BE2C (cell line): ENCODE measurements at regions not wholly inside any gene's neighbourhood (a gene's known extent, or its start where the extent isn't known, plus 50 kb on each side); places are given as distances from the start of the nearest gene placed in this dataset.

ENCODE experiments used
- DNase-seq: peaks from one replicate; pipeline ENCODE4 v3.0.0-alpha.2; 2020
- H3K27me3 ChIP-seq: fragments of 250-450 bp; sonication (Bioruptor Pico); 2 replicates; pipeline ENCODE4 v1.5.1; 2020; ENCODE audit warnings: mild to moderate bottlenecking
- H3K36me3 ChIP-seq: fragments of 250-450 bp; sonication (Bioruptor Pico); 2 replicates; pipeline ENCODE4 v1.5.1; 2020; ENCODE audit warnings: mild to moderate bottlenecking
- H3K4me1 ChIP-seq: fragments of 250-450 bp; sonication (Bioruptor Pico); 2 replicates; pipeline ENCODE4 v1.5.1; 2020
- H3K4me3 ChIP-seq: 2 replicates; pipeline ENCODE4 v1.5.1; 2011; ENCODE audit warnings: low read depth, low read length
- H3K9me3 ChIP-seq: fragments of 250-450 bp; sonication (Bioruptor Pico); 2 replicates; pipeline ENCODE4 v1.5.1; 2020
- TF ChIP-seq, protein P1 (sequence below): IDR thresholded peaks from 2 replicates; pipeline ENCODE4 v1.5.1; 2012; ENCODE audit warnings: mild to moderate bottlenecking, low read depth, low read length

DNA sequence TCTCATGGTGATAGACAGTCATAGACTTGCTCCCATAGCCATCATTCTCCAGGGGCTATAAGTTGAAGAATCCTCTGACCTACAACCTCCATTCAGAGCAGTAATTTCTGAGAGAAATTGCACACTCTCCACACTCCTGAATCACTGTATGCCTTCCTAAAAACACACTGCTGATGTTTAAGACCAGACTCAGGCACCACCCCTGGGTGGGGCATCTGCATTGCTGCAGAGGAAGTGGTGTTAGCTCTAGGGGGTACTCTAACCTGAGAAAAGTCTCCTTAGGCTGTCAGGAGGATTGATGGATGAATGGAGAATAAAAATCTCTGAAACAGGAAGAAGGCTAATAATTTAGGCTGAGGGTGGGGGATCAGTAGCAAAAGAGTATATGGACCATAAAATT is 436.1 kb downstream of the DAD1 start:
- Histone ChIP-seq H3K27me3 (no peaks in the 10 kb centered on the region), H3K9me3 (no peaks in the 10 kb centered on the region), H3K4me3 (no peak overlapping the region), H3K36me3 (no peaks in the 10 kb centered on the region), H3K4me1 (no peaks in the 10 kb centered on the region)
- TF ChIP-seq, protein P1, sequence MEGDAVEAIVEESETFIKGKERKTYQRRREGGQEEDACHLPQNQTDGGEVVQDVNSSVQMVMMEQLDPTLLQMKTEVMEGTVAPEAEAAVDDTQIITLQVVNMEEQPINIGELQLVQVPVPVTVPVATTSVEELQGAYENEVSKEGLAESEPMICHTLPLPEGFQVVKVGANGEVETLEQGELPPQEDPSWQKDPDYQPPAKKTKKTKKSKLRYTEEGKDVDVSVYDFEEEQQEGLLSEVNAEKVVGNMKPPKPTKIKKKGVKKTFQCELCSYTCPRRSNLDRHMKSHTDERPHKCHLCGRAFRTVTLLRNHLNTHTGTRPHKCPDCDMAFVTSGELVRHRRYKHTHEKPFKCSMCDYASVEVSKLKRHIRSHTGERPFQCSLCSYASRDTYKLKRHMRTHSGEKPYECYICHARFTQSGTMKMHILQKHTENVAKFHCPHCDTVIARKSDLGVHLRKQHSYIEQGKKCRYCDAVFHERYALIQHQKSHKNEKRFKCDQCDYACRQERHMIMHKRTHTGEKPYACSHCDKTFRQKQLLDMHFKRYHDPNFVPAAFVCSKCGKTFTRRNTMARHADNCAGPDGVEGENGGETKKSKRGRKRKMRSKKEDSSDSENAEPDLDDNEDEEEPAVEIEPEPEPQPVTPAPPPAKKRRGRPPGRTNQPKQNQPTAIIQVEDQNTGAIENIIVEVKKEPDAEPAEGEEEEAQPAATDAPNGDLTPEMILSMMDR, result no peak
- no peak for DNase-seq

DNA sequence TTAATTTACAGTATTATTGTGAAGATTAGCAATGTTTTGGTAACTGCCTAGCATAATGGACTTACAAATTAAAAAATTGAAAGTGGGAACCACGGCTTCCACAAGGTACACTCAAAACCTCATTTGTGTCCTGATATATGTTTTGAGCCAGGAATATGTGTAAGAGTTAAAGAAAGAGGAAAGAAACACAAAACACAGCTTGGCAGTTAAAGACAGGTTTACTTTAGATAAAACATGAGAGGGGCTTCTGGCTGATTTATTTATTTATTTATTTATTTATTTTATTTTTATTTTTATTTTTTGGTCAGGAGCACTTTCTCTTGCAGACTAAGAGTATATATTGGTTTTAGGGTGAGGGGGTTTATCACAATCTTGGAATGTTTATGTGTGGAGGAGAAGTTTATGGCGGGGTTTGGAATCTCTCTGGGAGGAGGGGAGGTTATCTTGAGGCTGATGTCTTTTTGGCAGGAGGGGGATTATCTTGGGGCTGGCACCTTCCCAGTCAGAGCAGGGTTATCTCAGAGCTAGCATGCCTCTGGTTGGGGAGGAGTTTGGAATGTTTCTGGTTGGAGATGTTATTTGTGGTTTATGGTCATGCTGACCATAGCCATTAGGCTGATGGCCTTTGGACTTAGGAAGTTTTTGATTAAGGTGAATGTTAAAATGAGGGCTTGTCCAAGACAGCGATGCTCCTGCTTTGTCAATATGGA is 436.7 kb downstream of the DAD1 start:
- Histone ChIP-seq H3K36me3 (no peaks in the 10 kb centered on the region), H3K4me3 (no peak overlapping the region), H3K9me3 (no peaks in the 10 kb centered on the region), H3K27me3 (no peaks in the 10 kb centered on the region), H3K4me1 (no peaks in the 10 kb centered on the region)
- TF ChIP-seq, protein P1, result no peak
- DNase-seq, result no peak

DNA sequence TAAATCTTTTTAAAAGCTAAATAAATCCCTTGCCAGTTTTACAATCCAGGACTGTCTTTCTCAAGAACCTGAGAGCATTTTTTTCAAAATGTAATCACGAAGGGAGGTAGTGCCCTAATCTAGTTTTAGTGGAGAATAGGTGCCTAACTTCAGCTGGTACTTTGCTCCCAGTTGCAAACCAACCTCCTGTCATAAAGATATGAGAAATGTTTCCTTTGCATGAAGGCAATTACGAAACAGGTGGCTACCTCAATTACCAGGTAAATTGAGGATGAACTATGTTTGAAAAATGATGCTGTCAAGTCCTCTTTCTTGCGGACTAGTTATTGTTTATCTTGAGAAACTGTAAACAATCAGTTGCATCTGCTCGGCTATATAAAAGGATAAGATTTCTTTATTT is 437.9 kb downstream of the DAD1 start:
- no peak for DNase-seq
- TF ChIP-seq, protein P1, result no peak
- no peaks in the 10 kb centered on the region for H3K27me3 ChIP-seq
- no peaks in the 10 kb centered on the region for H3K9me3 ChIP-seq
- no peaks in the 10 kb centered on the region for H3K36me3 ChIP-seq
- H3K4me1 ChIP-seq, result no peaks in the 10 kb centered on the region
- no peak overlapping the region for H3K4me3 ChIP-seq

DNA sequence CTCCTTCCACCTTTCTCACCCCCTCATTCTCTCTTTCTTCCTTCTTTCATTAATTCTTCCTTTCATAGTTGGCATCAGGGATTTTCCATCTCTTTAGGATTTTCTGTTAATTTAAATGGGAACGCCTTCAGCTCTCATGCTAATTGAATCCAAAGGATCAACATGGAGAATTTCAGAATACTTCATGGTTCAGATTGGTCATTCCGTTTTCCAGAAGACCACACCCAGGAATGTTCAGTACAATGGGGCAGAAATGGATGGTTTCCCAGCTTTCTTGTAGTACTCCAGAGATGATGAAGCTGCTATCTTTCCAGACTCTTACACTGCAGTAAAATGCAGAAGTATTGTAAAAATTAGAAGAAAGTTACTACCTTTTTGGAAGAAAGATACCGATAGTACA is 440.0 kb downstream of the DAD1 start:
- no peak for DNase-seq
- H3K36me3 ChIP-seq, result no peaks in the 10 kb centered on the region
- TF ChIP-seq, protein P1, result no peak

DNA sequence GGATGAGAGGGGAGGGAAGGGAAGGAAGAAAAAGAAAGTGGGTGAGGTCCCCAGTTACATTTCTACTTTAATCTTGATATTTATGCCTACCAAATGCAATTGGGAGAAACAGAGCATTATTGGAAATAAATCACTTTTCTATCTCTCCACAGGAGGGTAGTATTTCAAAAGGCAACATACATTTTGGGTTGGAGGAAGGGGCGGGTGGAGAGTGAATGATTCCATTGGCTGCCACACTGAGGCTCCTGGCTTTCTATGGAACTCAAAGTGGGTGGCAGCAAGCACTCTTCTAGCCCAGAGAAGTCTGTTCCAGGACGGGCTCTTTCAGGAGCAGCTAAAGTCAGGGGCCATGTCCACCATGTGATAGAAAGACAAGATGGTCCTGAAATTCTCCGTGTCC is 441.3 kb downstream of the DAD1 start:
- TF ChIP-seq, protein P1, result no peak
- no peak for DNase-seq
- Histone ChIP-seq H3K9me3 (no peaks in the 10 kb centered on the region), H3K4me3 (no peak overlapping the region), H3K4me1 (no peaks in the 10 kb centered on the region), H3K27me3 (no peaks in the 10 kb centered on the region), H3K36me3 (no peaks in the 10 kb centered on the region)

More for the DNA sequence above, 440.0 kb downstream of the DAD1 start:
- H3K27me3 ChIP-seq, result no peaks in the 10 kb centered on the region
- H3K4me3 ChIP-seq, result no peak overlapping the region
- H3K9me3 ChIP-seq, result no peaks in the 10 kb centered on the region
- no peaks in the 10 kb centered on the region for H3K4me1 ChIP-seq

DNA sequence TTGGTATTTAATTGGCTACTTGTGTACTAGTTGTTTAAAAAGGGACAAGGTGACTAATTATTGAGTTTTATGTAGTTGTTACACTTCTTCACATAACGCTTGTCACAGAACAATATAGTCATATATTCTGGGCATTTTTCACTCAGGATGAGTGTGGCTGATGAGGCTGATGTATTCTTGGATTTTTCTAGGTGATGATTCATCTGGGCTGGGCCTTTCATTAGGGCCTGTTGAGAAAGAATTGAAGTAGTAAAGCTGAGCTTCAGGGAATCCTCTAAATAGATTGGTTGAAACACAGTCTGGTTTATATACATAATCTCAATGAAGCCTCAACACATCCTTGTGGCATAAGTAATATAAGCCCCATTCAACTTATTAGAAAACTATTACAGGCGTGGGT is 445.7 kb downstream of the DAD1 start:
- Histone ChIP-seq H3K4me3 (no peak overlapping the region), H3K4me1 (no peaks in the 10 kb centered on the region), H3K27me3 (no peaks in the 10 kb centered on the region), H3K36me3 (no peaks in the 10 kb centered on the region), H3K9me3 (no peaks in the 10 kb centered on the region)
- no peak for DNase-seq
- TF ChIP-seq, protein P1, result no peak
